Keratinocyte (primary cell): ENCODE measurements at regions not wholly inside any gene's neighbourhood (a gene's known extent, or its start where the extent isn't known, plus 50 kb on each side); places are given as distances from the start of the nearest gene placed in this dataset.

ENCODE experiments used
- DNase-seq: peaks from one replicate; pipeline ENCODE4 v3.0.0-alpha.2; 2011; ENCODE audit warnings: low read depth, missing footprints, low spot score
- FAIRE-seq: peaks from 2 replicates; lab custom pipeline; 2011; peaks lifted over from hg19 to GRCh38; lab: Jason Lieb, UNC
- H2AFZ ChIP-seq: 2 replicates; pipeline ENCODE4 v1.6.0; 2012; ENCODE audit warnings: low read length, control low read depth, inconsistent platforms; ENCODE audit not compliant: control insufficient read depth
- H3K27ac ChIP-seq: 2 replicates; pipeline ENCODE4 v1.5.1; 2011; ENCODE audit warnings: low read length; ENCODE audit not compliant: control insufficient read depth, insufficient read depth
- H3K27me3 ChIP-seq: 3 replicates; pipeline ENCODE4 v1.6.0; 2011; ENCODE audit warnings: low read length; ENCODE audit not compliant: control insufficient read depth, insufficient read depth; ENCODE audit errors: extremely low read depth
- H3K36me3 ChIP-seq, 2 experiments: 2 replicates in 1 of 2; 3 replicates in 1 of 2; pipeline ENCODE4 v1.5.1; 2011; ENCODE audit warnings: low read length in 2 of 2, mild to moderate bottlenecking in 1 of 2; ENCODE audit not compliant: control insufficient read depth in 2 of 2, insufficient read depth in 2 of 2; ENCODE audit errors: extremely low read depth in 1 of 2
- H3K4me1 ChIP-seq: 3 replicates; pipeline ENCODE4 v1.5.1; 2011; ENCODE audit warnings: low read length; ENCODE audit not compliant: control insufficient read depth, insufficient read depth; ENCODE audit errors: extremely low read depth
- H3K4me2 ChIP-seq: 3 replicates; pipeline ENCODE4 v1.6.0; 2011; ENCODE audit warnings: low read depth, low read length; ENCODE audit not compliant: control insufficient read depth, insufficient read depth; ENCODE audit errors: extremely low read depth
- H3K4me3 ChIP-seq, 3 experiments: fragments of 200-600 bp in 1 of 3; sonication (generic) in 1 of 3; 2 replicates in 2 of 3; 3 replicates in 1 of 3; pipeline ENCODE4 v1.5.1; 2011 to 2016; ENCODE audit warnings: low read length in 3 of 3, mild to moderate bottlenecking in 3 of 3, control low read depth in 2 of 3, inconsistent platforms in 1 of 3, low read depth in 1 of 3, mixed read lengths in 1 of 3, mixed run types in 1 of 3, moderate library complexity in 1 of 3; ENCODE audit not compliant: control insufficient read depth in 2 of 3, insufficient read depth in 2 of 3; ENCODE audit errors: extremely low read depth in 1 of 3
- H3K79me2 ChIP-seq: 2 replicates; pipeline ENCODE4 v1.6.0; 2012; ENCODE audit warnings: low read length; ENCODE audit not compliant: control insufficient read depth, insufficient read depth
- H3K9ac ChIP-seq: 3 replicates; pipeline ENCODE4 v1.6.0; 2011; ENCODE audit warnings: low read length; ENCODE audit not compliant: control insufficient read depth, insufficient read depth; ENCODE audit errors: extremely low read depth
- H3K9me1 ChIP-seq: 3 replicates; pipeline ENCODE4 v1.6.0; 2011; ENCODE audit warnings: low read length; ENCODE audit not compliant: control insufficient read depth, insufficient read depth; ENCODE audit errors: extremely low read depth
- H3K9me3 ChIP-seq: 2 replicates; pipeline ENCODE4 v1.5.1; 2012; ENCODE audit warnings: low read depth, low read length; ENCODE audit not compliant: control insufficient read depth
- H4K20me1 ChIP-seq: 3 replicates; pipeline ENCODE4 v1.6.0; 2011; ENCODE audit warnings: low read length; ENCODE audit not compliant: control insufficient read depth, insufficient read depth; ENCODE audit errors: extremely low read depth
- CTCF ChIP-seq, 3 experiments: IDR thresholded peaks in 1 of 3; conservative IDR thresholded peaks in 1 of 3; optimal IDR thresholded peaks in 1 of 3; 2 replicates in 2 of 3; 3 replicates in 1 of 3; pipeline versions ENCODE3 to v1.5.1; 2011; ENCODE audit warnings: low read length in 3 of 3, mild to moderate bottlenecking in 3 of 3, moderate library complexity in 2 of 3, control low read depth in 1 of 3, inconsistent platforms in 1 of 3; ENCODE audit not compliant: insufficient read depth in 2 of 3; ENCODE audit errors: extremely low read depth in 1 of 3
- EZH2 ChIP-seq: IDR thresholded peaks from one replicate; pipeline ENCODE4 v1.6.1; 2012; ENCODE audit warnings: inconsistent platforms, mild to moderate bottlenecking, low read length, moderate library complexity
- dilution Hi-C: fragments of 300-500 bp; cut with MboI; formaldehyde crosslinking; loops from one replicate; pipeline ENCODE4 v1.7.0; 2020; ENCODE audit warnings: low sequenced_read_pairs; ENCODE audit not compliant: extremely low pct_ligation_motif_present

DNA sequence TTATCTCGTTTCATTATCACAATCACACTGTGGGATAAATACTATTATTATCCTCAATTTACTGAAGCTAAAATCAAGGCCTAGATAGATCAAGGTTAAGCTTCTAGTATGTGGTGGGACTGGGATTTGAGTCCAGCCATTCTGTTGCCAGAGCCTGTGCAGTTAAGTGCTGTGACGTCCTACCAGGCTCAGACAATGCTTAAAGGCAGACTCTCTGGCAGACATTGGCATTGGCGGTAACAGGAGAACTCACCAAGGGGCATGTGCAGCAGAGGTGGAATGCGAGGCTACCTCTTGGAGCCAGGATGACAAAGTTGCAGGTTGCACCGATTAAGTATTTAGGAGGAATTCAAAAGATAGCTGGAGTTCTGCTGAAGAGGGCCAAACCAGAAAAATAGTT lies 155.6 kb upstream of the IFNG-AS1 start:
- peaks cover 3% of the 10 kb centered on the region for H3K4me1 ChIP-seq
- no peaks in the 10 kb centered on the region for H4K20me1 ChIP-seq
- no peak overlapping the region for H3K4me3 ChIP-seq
- dilution Hi-C loops: no loop called here
- H3K9me3 ChIP-seq: no peaks in the 10 kb centered on the region
- no peaks in the 10 kb centered on the region for H3K27me3 ChIP-seq
- no peaks in the 10 kb centered on the region for H3K79me2 ChIP-seq
- no peak overlapping the region for H3K9ac ChIP-seq
- FAIRE-seq (no peak), DNase-seq (no peak)
- H2AFZ ChIP-seq: no peak overlapping the region
- TF ChIP-seq EZH2 (no peak), CTCF (optimal IDR thresholded peaks at IDR 0.05 in 1 of 3, IDR thresholded peaks at IDR 0.05 in 1 of 3, conservative IDR thresholded peaks at IDR 0.05 in 1 of 3; ENCODE audit: extremely low read depth in 1 of 3, insufficient read depth in 2 of 3, low read length in 3 of 3) (no peak)
- H3K4me2 ChIP-seq: no peak overlapping the region
- no peaks in the 10 kb centered on the region for H3K36me3 ChIP-seq
- H3K27ac ChIP-seq: no peak overlapping the region
- H3K9me1 ChIP-seq: no peaks in the 10 kb centered on the region

- Histone ChIP-seq H3K4me2 (no peak overlapping the region), H3K79me2 (no peaks in the 10 kb centered on the region), H2AFZ (no peak overlapping the region), H3K9me3 (no peaks in the 10 kb centered on the region), H3K27me3 (no peaks in the 10 kb centered on the region), H3K36me3 (no peaks in the 10 kb centered on the region), H3K27ac (no peak overlapping the region), H3K9me1 (no peaks in the 10 kb centered on the region), H3K4me1 (no peaks in the 10 kb centered on the region), H3K9ac (no peak overlapping the region), H3K4me3 (no peak overlapping the region), H4K20me1 (no peaks in the 10 kb centered on the region)
- DNase-seq: no peak
- TF ChIP-seq CTCF (optimal IDR thresholded peaks at IDR 0.05 in 1 of 3, IDR thresholded peaks at IDR 0.05 in 1 of 3, conservative IDR thresholded peaks at IDR 0.05 in 1 of 3; ENCODE audit: extremely low read depth in 1 of 3, insufficient read depth in 2 of 3, low read length in 3 of 3) (no peak), EZH2 (no peak)
- FAIRE-seq: no peak
- dilution Hi-C loops: no loop called here
Measured at GRCh38 chr12:67837876-67838275, 151.4 kb upstream of the IFNG-AS1 start.
